Keratinocyte (primary cell): ENCODE measurements at regions not wholly inside any gene's neighbourhood (a gene's known extent, or its start where the extent isn't known, plus 50 kb on each side); places are given as distances from the start of the nearest gene placed in this dataset.

Experiments
- DNase-seq: peaks from one replicate; pipeline ENCODE4 v3.0.0-alpha.2; 2011; ENCODE audit warnings: low read depth, missing footprints, low spot score
- FAIRE-seq: peaks from 2 replicates; lab custom pipeline; 2011; peaks lifted over from hg19 to GRCh38; lab: Jason Lieb, UNC
- H2AFZ ChIP-seq: 2 replicates; pipeline ENCODE4 v1.6.0; 2012; ENCODE audit warnings: low read length, control low read depth, inconsistent platforms; ENCODE audit not compliant: control insufficient read depth
- H3K27ac ChIP-seq: 2 replicates; pipeline ENCODE4 v1.5.1; 2011; ENCODE audit warnings: low read length; ENCODE audit not compliant: control insufficient read depth, insufficient read depth
- H3K27me3 ChIP-seq: 3 replicates; pipeline ENCODE4 v1.6.0; 2011; ENCODE audit warnings: low read length; ENCODE audit not compliant: control insufficient read depth, insufficient read depth; ENCODE audit errors: extremely low read depth
- H3K36me3 ChIP-seq, 2 experiments: 2 replicates in 1 of 2; 3 replicates in 1 of 2; pipeline ENCODE4 v1.5.1; 2011; ENCODE audit warnings: low read length in 2 of 2, mild to moderate bottlenecking in 1 of 2; ENCODE audit not compliant: control insufficient read depth in 2 of 2, insufficient read depth in 2 of 2; ENCODE audit errors: extremely low read depth in 1 of 2
- H3K4me1 ChIP-seq: 3 replicates; pipeline ENCODE4 v1.5.1; 2011; ENCODE audit warnings: low read length; ENCODE audit not compliant: control insufficient read depth, insufficient read depth; ENCODE audit errors: extremely low read depth
- H3K4me2 ChIP-seq: 3 replicates; pipeline ENCODE4 v1.6.0; 2011; ENCODE audit warnings: low read depth, low read length; ENCODE audit not compliant: control insufficient read depth, insufficient read depth; ENCODE audit errors: extremely low read depth
- H3K4me3 ChIP-seq, 3 experiments: fragments of 200-600 bp in 1 of 3; sonication (generic) in 1 of 3; 2 replicates in 2 of 3; 3 replicates in 1 of 3; pipeline ENCODE4 v1.5.1; 2011 to 2016; ENCODE audit warnings: low read length in 3 of 3, mild to moderate bottlenecking in 3 of 3, control low read depth in 2 of 3, inconsistent platforms in 1 of 3, low read depth in 1 of 3, mixed read lengths in 1 of 3, mixed run types in 1 of 3, moderate library complexity in 1 of 3; ENCODE audit not compliant: control insufficient read depth in 2 of 3, insufficient read depth in 2 of 3; ENCODE audit errors: extremely low read depth in 1 of 3
- H3K79me2 ChIP-seq: 2 replicates; pipeline ENCODE4 v1.6.0; 2012; ENCODE audit warnings: low read length; ENCODE audit not compliant: control insufficient read depth, insufficient read depth
- H3K9ac ChIP-seq: 3 replicates; pipeline ENCODE4 v1.6.0; 2011; ENCODE audit warnings: low read length; ENCODE audit not compliant: control insufficient read depth, insufficient read depth; ENCODE audit errors: extremely low read depth
- H3K9me1 ChIP-seq: 3 replicates; pipeline ENCODE4 v1.6.0; 2011; ENCODE audit warnings: low read length; ENCODE audit not compliant: control insufficient read depth, insufficient read depth; ENCODE audit errors: extremely low read depth
- H3K9me3 ChIP-seq: 2 replicates; pipeline ENCODE4 v1.5.1; 2012; ENCODE audit warnings: low read depth, low read length; ENCODE audit not compliant: control insufficient read depth
- H4K20me1 ChIP-seq: 3 replicates; pipeline ENCODE4 v1.6.0; 2011; ENCODE audit warnings: low read length; ENCODE audit not compliant: control insufficient read depth, insufficient read depth; ENCODE audit errors: extremely low read depth
- CTCF ChIP-seq, 3 experiments: IDR thresholded peaks in 1 of 3; conservative IDR thresholded peaks in 1 of 3; optimal IDR thresholded peaks in 1 of 3; 2 replicates in 2 of 3; 3 replicates in 1 of 3; pipeline versions ENCODE3 to v1.5.1; 2011; ENCODE audit warnings: low read length in 3 of 3, mild to moderate bottlenecking in 3 of 3, moderate library complexity in 2 of 3, control low read depth in 1 of 3, inconsistent platforms in 1 of 3; ENCODE audit not compliant: insufficient read depth in 2 of 3; ENCODE audit errors: extremely low read depth in 1 of 3
- EZH2 ChIP-seq: IDR thresholded peaks from one replicate; pipeline ENCODE4 v1.6.1; 2012; ENCODE audit warnings: inconsistent platforms, mild to moderate bottlenecking, low read length, moderate library complexity
- dilution Hi-C: fragments of 300-500 bp; cut with MboI; formaldehyde crosslinking; loops from one replicate; pipeline ENCODE4 v1.7.0; 2020; ENCODE audit warnings: low sequenced_read_pairs; ENCODE audit not compliant: extremely low pct_ligation_motif_present

- dilution Hi-C loops: no loop called here
- no peaks in the 10 kb centered on the region for H3K4me1 ChIP-seq
- no peaks in the 10 kb centered on the region for H3K9me3 ChIP-seq
- H3K9ac ChIP-seq: no peak overlapping the region
- no peaks in the 10 kb centered on the region for H4K20me1 ChIP-seq
- no peak overlapping the region for H2AFZ ChIP-seq
- no peaks in the 10 kb centered on the region for H3K36me3 ChIP-seq
- TF ChIP-seq EZH2 (no peak), CTCF (optimal IDR thresholded peaks at IDR 0.05 in 1 of 3, IDR thresholded peaks at IDR 0.05 in 1 of 3, conservative IDR thresholded peaks at IDR 0.05 in 1 of 3; ENCODE audit: extremely low read depth in 1 of 3, insufficient read depth in 2 of 3, low read length in 3 of 3) (no peak)
- H3K79me2 ChIP-seq: no peaks in the 10 kb centered on the region
- no peaks in the 10 kb centered on the region for H3K27me3 ChIP-seq
- H3K4me2 ChIP-seq: no peak overlapping the region
- no peaks in the 10 kb centered on the region for H3K9me1 ChIP-seq
- FAIRE-seq (no peak), DNase-seq (no peak)
- no peak overlapping the region for H3K4me3 ChIP-seq
- no peak overlapping the region for H3K27ac ChIP-seq
Measured at GRCh38 chr1:106961646-106962045, 94.8 kb upstream of the PRMT6 start.

DNA sequence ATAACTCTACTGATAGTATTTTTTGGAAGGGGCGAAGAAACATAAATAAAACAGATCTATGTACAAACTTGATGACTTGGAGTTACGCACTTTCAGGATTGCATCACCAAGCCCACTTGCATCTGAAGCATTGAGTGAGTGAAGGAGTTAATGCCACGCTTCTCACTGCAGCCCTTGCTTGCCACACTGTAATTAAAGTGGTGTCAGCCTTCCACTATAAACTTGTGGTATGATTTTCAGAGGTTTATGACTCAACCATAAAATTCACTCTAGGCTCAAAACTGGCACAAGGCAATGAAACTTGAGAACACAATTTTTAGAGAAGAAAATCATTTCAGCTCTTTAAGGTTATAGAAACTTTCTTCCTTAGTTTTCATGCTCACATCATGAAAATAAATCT lies 93.9 kb upstream of the PRMT6 start:
- H3K4me1 ChIP-seq: no peaks in the 10 kb centered on the region
- no peak overlapping the region for H3K9ac ChIP-seq
- TF ChIP-seq CTCF (optimal IDR thresholded peaks at IDR 0.05 in 1 of 3, IDR thresholded peaks at IDR 0.05 in 1 of 3, conservative IDR thresholded peaks at IDR 0.05 in 1 of 3; ENCODE audit: extremely low read depth in 1 of 3, insufficient read depth in 2 of 3, low read length in 3 of 3): no peak
- TF ChIP-seq EZH2: no peak
- H3K9me3 ChIP-seq: no peaks in the 10 kb centered on the region
- H3K79me2 ChIP-seq: no peaks in the 10 kb centered on the region
- H3K27me3 ChIP-seq: no peaks in the 10 kb centered on the region
- dilution Hi-C loops: no loop called here
- DNase-seq (no peak), FAIRE-seq (no peak)
- no peak overlapping the region for H3K27ac ChIP-seq
- H3K9me1 ChIP-seq: no peaks in the 10 kb centered on the region
- H3K4me3 ChIP-seq: no peak overlapping the region
- no peaks in the 10 kb centered on the region for H4K20me1 ChIP-seq
- no peak overlapping the region for H2AFZ ChIP-seq
- H3K4me2 ChIP-seq: no peak overlapping the region
- H3K36me3 ChIP-seq: no peaks in the 10 kb centered on the region
